Neural progenitor cell (in vitro differentiated cells): ENCODE measurements at regions not wholly inside any gene's neighbourhood (a gene's known extent, or its start where the extent isn't known, plus 50 kb on each side); places are given as distances from the start of the nearest gene placed in this dataset.

Experiments
- DNase-seq: peaks from one replicate; pipeline ENCODE4 v3.0.0-alpha.2; 2016; ENCODE audit warnings: low spot score
- H2AFZ ChIP-seq: fragments of 200-600 bp; sonication (generic); replicated peaks from 2 replicates; pipeline ENCODE4 v1.6.1; 2016; ENCODE audit warnings: antibody characterized with exemption
- H3F3A ChIP-seq: fragments of 200-600 bp; sonication (generic); 2 replicates; pipeline ENCODE4 v1.6.1; 2016; ENCODE audit warnings: antibody characterized with exemption, low read depth
- H3K27ac ChIP-seq: fragments of 200-600 bp; sonication (generic); 2 replicates; pipeline ENCODE4 v1.5.1; 2016; ENCODE audit warnings: mild to moderate bottlenecking
- H3K27me3 ChIP-seq: fragments of 200-600 bp; sonication (generic); 2 replicates; pipeline ENCODE4 v1.6.1; 2016; ENCODE audit warnings: mild to moderate bottlenecking, moderate library complexity
- H3K36me3 ChIP-seq: fragments of 200-600 bp; sonication (generic); 2 replicates; pipeline ENCODE4 v1.5.1; 2016
- H3K4me1 ChIP-seq: fragments of 200-600 bp; sonication (generic); 2 replicates; pipeline ENCODE4 v1.6.1; 2016; ENCODE audit warnings: mixed run types
- H3K4me2 ChIP-seq: fragments of 200-600 bp; sonication (generic); 2 replicates; pipeline ENCODE4 v1.6.1; 2016
- H3K4me3 ChIP-seq: fragments of 200-600 bp; sonication (generic); 2 replicates; pipeline ENCODE4 v1.5.1; 2016
- H3K79me2 ChIP-seq: fragments of 200-600 bp; sonication (generic); 2 replicates; pipeline ENCODE4 v1.6.1; 2016; ENCODE audit warnings: low read depth
- H3K9ac ChIP-seq: fragments of 200-600 bp; sonication (generic); 2 replicates; pipeline ENCODE4 v1.6.1; 2016
- H3K9me3 ChIP-seq: fragments of 200-600 bp; sonication (generic); 2 replicates; pipeline ENCODE4 v1.5.1; 2016; ENCODE audit warnings: low read depth
- H4K20me1 ChIP-seq: fragments of 200-600 bp; sonication (generic); 2 replicates; pipeline ENCODE4 v1.6.1; 2016; ENCODE audit warnings: low read depth
- H3K27ac Mint-ChIP-seq: 3 replicates; pipeline ENCODE4 v1.8.0; 2021; ENCODE audit warnings: mixed read lengths
- H3K27me3 Mint-ChIP-seq: 2 replicates; pipeline ENCODE4 v1.8.0; 2022; ENCODE audit warnings: low read depth, mild to moderate bottlenecking, inconsistent platforms, moderate library complexity, mixed read lengths; ENCODE audit not compliant: insufficient read depth
- H3K36me3 Mint-ChIP-seq: 3 replicates; pipeline ENCODE4 v1.8.0; 2021; ENCODE audit warnings: mixed read lengths
- H3K4me1 Mint-ChIP-seq: 3 replicates; pipeline ENCODE4 v1.8.0; 2021; ENCODE audit warnings: mixed read lengths
- H3K4me3 Mint-ChIP-seq: 3 replicates; pipeline ENCODE4 v1.8.0; 2021; ENCODE audit warnings: mild to moderate bottlenecking, moderate library complexity, mixed read lengths
- H3K9me3 Mint-ChIP-seq: 3 replicates; pipeline ENCODE4 v1.8.0; 2020; ENCODE audit warnings: mixed read lengths
- CTCF ChIP-seq: fragments of 200-600 bp; sonication (generic); IDR thresholded peaks from 2 replicates; pipeline ENCODE4 v1.5.1; 2017; ENCODE audit warnings: antibody characterized with exemption, mild to moderate bottlenecking
- EZH2 ChIP-seq: fragments of 200-600 bp; sonication (generic); IDR thresholded peaks from 2 replicates; pipeline ENCODE4 v1.6.1; 2017; ENCODE audit warnings: antibody characterized with exemption, mild to moderate bottlenecking, moderate library complexity
- EZH2phosphoT487 ChIP-seq: fragments of 200-600 bp; sonication (generic); IDR thresholded peaks from 2 replicates; pipeline ENCODE4 v1.6.1; 2017; ENCODE audit warnings: antibody characterized with exemption

GRCh38 chr16:50947826-50948225 is 203.2 kb downstream of the SALL1 start:
- H3K4me1 ChIP-seq: no peaks in the 10 kb centered on the region
- no peak for TF ChIP-seq EZH2
- no peak for TF ChIP-seq EZH2phosphoT487
- TF ChIP-seq CTCF: no peak
- H2AFZ ChIP-seq: no peak overlapping the region
- Mint-ChIP-seq H3K4me3 (no peak overlapping the region), H3K4me1 (no peaks in the 10 kb centered on the region), H3K36me3 (no peaks in the 10 kb centered on the region), H3K9me3 (no peaks in the 10 kb centered on the region), H3K27ac (no peak overlapping the region), H3K27me3 (peaks cover 18% of the 10 kb centered on the region)
- no peaks in the 10 kb centered on the region for H3K27me3 ChIP-seq
- H4K20me1 ChIP-seq: no peaks in the 10 kb centered on the region
- no peak overlapping the region for H3K4me3 ChIP-seq
- DNase-seq: no peak
- H3K4me2 ChIP-seq: no peak overlapping the region
- H3K9ac ChIP-seq: no peak overlapping the region
- H3K27ac ChIP-seq: no peak overlapping the region
- H3K36me3 ChIP-seq: no peaks in the 10 kb centered on the region
- H3K9me3 ChIP-seq: no peaks in the 10 kb centered on the region
- H3F3A ChIP-seq: no peaks in the 10 kb centered on the region
- no peaks in the 10 kb centered on the region for H3K79me2 ChIP-seq

- no peaks in the 10 kb centered on the region for H3K36me3 Mint-ChIP-seq
- Histone ChIP-seq H3K4me1 (no peaks in the 10 kb centered on the region), H3K4me2 (no peak overlapping the region), H3K79me2 (no peaks in the 10 kb centered on the region), H4K20me1 (no peaks in the 10 kb centered on the region), H3K4me3 (no peak overlapping the region), H3F3A (no peaks in the 10 kb centered on the region), H3K9ac (no peak overlapping the region), H3K36me3 (no peaks in the 10 kb centered on the region), H3K9me3 (no peaks in the 10 kb centered on the region), H2AFZ (no peak overlapping the region), H3K27me3 (no peaks in the 10 kb centered on the region), H3K27ac (no peak overlapping the region)
- peaks cover 14% of the 10 kb centered on the region for H3K27me3 Mint-ChIP-seq
- TF ChIP-seq EZH2phosphoT487 (no peak), EZH2 (no peak), CTCF (no peak)
- no peaks in the 10 kb centered on the region for H3K9me3 Mint-ChIP-seq
- no peak overlapping the region for H3K4me3 Mint-ChIP-seq
- no peaks in the 10 kb centered on the region for H3K4me1 Mint-ChIP-seq
- no peak for DNase-seq
- H3K27ac Mint-ChIP-seq: no peak overlapping the region
Measured at GRCh38 chr16:50946606-50947005, 204.5 kb downstream of the SALL1 start.

- H3K9me3 ChIP-seq: no peaks in the 10 kb centered on the region
- Mint-ChIP-seq H3K4me3 (no peak overlapping the region), H3K4me1 (no peaks in the 10 kb centered on the region), H3K9me3 (no peaks in the 10 kb centered on the region), H3K27ac (no peak overlapping the region), H3K36me3 (no peaks in the 10 kb centered on the region), H3K27me3 (peaks cover 16% of the 10 kb centered on the region)
- no peak overlapping the region for H3K4me3 ChIP-seq
- no peak overlapping the region for H3K4me2 ChIP-seq
- H3K27ac ChIP-seq: no peak overlapping the region
- H3K9ac ChIP-seq: no peak overlapping the region
- no peaks in the 10 kb centered on the region for H3K27me3 ChIP-seq
- no peak overlapping the region for H2AFZ ChIP-seq
- no peaks in the 10 kb centered on the region for H4K20me1 ChIP-seq
- no peaks in the 10 kb centered on the region for H3K79me2 ChIP-seq
- H3F3A ChIP-seq: no peaks in the 10 kb centered on the region
- no peaks in the 10 kb centered on the region for H3K36me3 ChIP-seq
- DNase-seq: no peak
- no peaks in the 10 kb centered on the region for H3K4me1 ChIP-seq
- TF ChIP-seq EZH2: no peak
- no peak for TF ChIP-seq EZH2phosphoT487
- TF ChIP-seq CTCF: no peak
Measured at GRCh38 chr16:50946098-50946497, 204.2 kb downstream of the CYLD start.

- Histone ChIP-seq H3K9me3 (no peaks in the 10 kb centered on the region), H3K36me3 (no peaks in the 10 kb centered on the region), H3K27me3 (no peaks in the 10 kb centered on the region), H3K27ac (no peak overlapping the region), H4K20me1 (no peaks in the 10 kb centered on the region), H3K9ac (no peak overlapping the region), H2AFZ (no peak overlapping the region), H3F3A (peaks cover 9% of the 10 kb centered on the region), H3K4me3 (no peak overlapping the region), H3K79me2 (no peaks in the 10 kb centered on the region), H3K4me1 (peaks cover 8% of the 10 kb centered on the region), H3K4me2 (no peak overlapping the region)
- no peak overlapping the region for H3K4me3 Mint-ChIP-seq
- no peaks in the 10 kb centered on the region for H3K36me3 Mint-ChIP-seq
- no peak for DNase-seq
- TF ChIP-seq CTCF: no peak
- TF ChIP-seq EZH2: no peak
- no peak for TF ChIP-seq EZH2phosphoT487
- no peaks in the 10 kb centered on the region for H3K9me3 Mint-ChIP-seq
- H3K27ac Mint-ChIP-seq: no peak overlapping the region
- H3K4me1 Mint-ChIP-seq: peaks cover 3% of the 10 kb centered on the region
- H3K27me3 Mint-ChIP-seq: peaks cover 21% of the 10 kb centered on the region
Measured at GRCh38 chr16:50945171-50945570, 203.3 kb downstream of the CYLD start.
